SU-DHL-6 (cell line): ENCODE measurements at regions not wholly inside any gene's neighbourhood (a gene's known extent, or its start where the extent isn't known, plus 50 kb on each side); places are given as distances from the start of the nearest gene placed in this dataset.

Experiments used
- H2AFZ ChIP-seq: fragments of 200-600 bp; sonication (generic); 2 replicates; pipeline ENCODE4 v1.6.1; 2014; ENCODE audit warnings: low read depth, mild to moderate bottlenecking, moderate library complexity, mixed read lengths, antibody characterized with exemption, low read length; ENCODE audit not compliant: severe bottlenecking
- H3F3A ChIP-seq: fragments of 200-600 bp; shearing (Covaris generic); 2 replicates; pipeline ENCODE4 v1.6.0; 2016; ENCODE audit warnings: antibody characterized with exemption, mild to moderate bottlenecking; ENCODE audit not compliant: insufficient read depth
- H3K27ac ChIP-seq: fragments of 200-600 bp; sonication (generic); 2 replicates; pipeline ENCODE4 v1.5.1; 2016; ENCODE audit warnings: low read depth, mild to moderate bottlenecking, low read length, moderate library complexity, mixed read lengths
- H3K27me3 ChIP-seq: fragments of 200-600 bp; sonication (generic), shearing (Covaris generic); 2 replicates; pipeline ENCODE4 v1.6.0; 2014; ENCODE audit warnings: mild to moderate bottlenecking, low read length
- H3K36me3 ChIP-seq: fragments of 200-600 bp; sonication (generic); 2 replicates; pipeline ENCODE4 v1.6.1; 2014; ENCODE audit warnings: mild to moderate bottlenecking, low read length, mixed read lengths
- H3K4me2 ChIP-seq: fragments of 300-600, 200-600 bp; shearing (Covaris generic), sonication (generic); 2 replicates; pipeline ENCODE4 v1.6.0; 2014; ENCODE audit warnings: low read length, low read depth, mild to moderate bottlenecking; ENCODE audit not compliant: poor library complexity, severe bottlenecking
- H3K4me3 ChIP-seq: fragments of 200-600 bp; sonication (generic); 2 replicates; pipeline ENCODE4 v1.5.1; 2014; ENCODE audit warnings: antibody characterized with exemption, low read length, mild to moderate bottlenecking, mixed read lengths; ENCODE audit not compliant: insufficient read depth, poor library complexity, severe bottlenecking
- H3K79me2 ChIP-seq: fragments of 200-600 bp; sonication (generic); 2 replicates; pipeline ENCODE4 v1.6.1; 2014; ENCODE audit warnings: mild to moderate bottlenecking, low read length, moderate library complexity; ENCODE audit not compliant: insufficient read depth
- H3K9ac ChIP-seq: fragments of 200-600 bp; sonication (generic); 2 replicates; pipeline ENCODE4 v1.7.0; 2014; ENCODE audit warnings: mild to moderate bottlenecking, low read length
- H3K9me2 ChIP-seq: fragments of 200-600 bp; sonication (generic); replicated peaks from 2 replicates; pipeline ENCODE4 v1.6.1; 2014; ENCODE audit warnings: low read length; ENCODE audit not compliant: insufficient read depth
- H3K9me3 ChIP-seq: fragments of 200-600 bp; sonication (generic); 2 replicates; pipeline ENCODE4 v1.6.1; 2014; ENCODE audit warnings: low read length, mixed read lengths; ENCODE audit not compliant: insufficient read depth
- H4K20me1 ChIP-seq: fragments of 200-600 bp; sonication (generic); 2 replicates; pipeline ENCODE4 v1.6.1; 2014; ENCODE audit warnings: low read depth, mild to moderate bottlenecking, antibody characterized with exemption, low read length, moderate library complexity, mixed read lengths
- EZH2phosphoT487 ChIP-seq: fragments of 200-600 bp; sonication (generic), shearing (Covaris generic); conservative IDR thresholded peaks from 2 replicates; pipeline ENCODE4 v1.6.1; 2018; ENCODE audit warnings: mild to moderate bottlenecking, antibody characterized with exemption, low read length, moderate library complexity, mixed read lengths
- TF ChIP-seq, protein P1 (sequence below): fragments of 200-600 bp; sonication (generic); IDR thresholded peaks from one replicate; pipeline ENCODE4 v1.5.1; 2017; ENCODE audit warnings: antibody characterized with exemption, mild to moderate bottlenecking, low read length, moderate library complexity; ENCODE audit not compliant: insufficient read depth, poor library complexity, severe bottlenecking

GRCh38 chr14:38762845-38763244 lies 340.2 kb downstream of the SEC23A start:
- no peak overlapping the region for H3K4me3 ChIP-seq
- no peak overlapping the region for H2AFZ ChIP-seq
- no peaks in the 10 kb centered on the region for H3F3A ChIP-seq
- H3K9ac ChIP-seq: no peak overlapping the region
- H3K27ac ChIP-seq: no peak overlapping the region
- H3K9me2 ChIP-seq: no peaks in the 10 kb centered on the region
- TF ChIP-seq, protein P1, sequence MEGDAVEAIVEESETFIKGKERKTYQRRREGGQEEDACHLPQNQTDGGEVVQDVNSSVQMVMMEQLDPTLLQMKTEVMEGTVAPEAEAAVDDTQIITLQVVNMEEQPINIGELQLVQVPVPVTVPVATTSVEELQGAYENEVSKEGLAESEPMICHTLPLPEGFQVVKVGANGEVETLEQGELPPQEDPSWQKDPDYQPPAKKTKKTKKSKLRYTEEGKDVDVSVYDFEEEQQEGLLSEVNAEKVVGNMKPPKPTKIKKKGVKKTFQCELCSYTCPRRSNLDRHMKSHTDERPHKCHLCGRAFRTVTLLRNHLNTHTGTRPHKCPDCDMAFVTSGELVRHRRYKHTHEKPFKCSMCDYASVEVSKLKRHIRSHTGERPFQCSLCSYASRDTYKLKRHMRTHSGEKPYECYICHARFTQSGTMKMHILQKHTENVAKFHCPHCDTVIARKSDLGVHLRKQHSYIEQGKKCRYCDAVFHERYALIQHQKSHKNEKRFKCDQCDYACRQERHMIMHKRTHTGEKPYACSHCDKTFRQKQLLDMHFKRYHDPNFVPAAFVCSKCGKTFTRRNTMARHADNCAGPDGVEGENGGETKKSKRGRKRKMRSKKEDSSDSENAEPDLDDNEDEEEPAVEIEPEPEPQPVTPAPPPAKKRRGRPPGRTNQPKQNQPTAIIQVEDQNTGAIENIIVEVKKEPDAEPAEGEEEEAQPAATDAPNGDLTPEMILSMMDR: no peak
- TF ChIP-seq EZH2phosphoT487: no peak
- no peaks in the 10 kb centered on the region for H3K36me3 ChIP-seq
- H3K27me3 ChIP-seq: no peaks in the 10 kb centered on the region
- no peaks in the 10 kb centered on the region for H3K79me2 ChIP-seq
- no peaks in the 10 kb centered on the region for H3K9me3 ChIP-seq
- H3K4me2 ChIP-seq: no peak overlapping the region
- no peaks in the 10 kb centered on the region for H4K20me1 ChIP-seq

GRCh38 chr14:38762426-38762825 lies 340.6 kb downstream of the SEC23A start:
- Histone ChIP-seq H2AFZ (no peak overlapping the region), H3K9me3 (no peaks in the 10 kb centered on the region), H4K20me1 (no peaks in the 10 kb centered on the region), H3K36me3 (no peaks in the 10 kb centered on the region), H3K9me2 (no peaks in the 10 kb centered on the region), H3K4me2 (no peak overlapping the region), H3F3A (no peaks in the 10 kb centered on the region), H3K9ac (no peak overlapping the region), H3K27me3 (no peaks in the 10 kb centered on the region), H3K79me2 (no peaks in the 10 kb centered on the region), H3K27ac (no peak overlapping the region), H3K4me3 (no peak overlapping the region)
- TF ChIP-seq EZH2phosphoT487: no peak
- TF ChIP-seq, protein P1: no peak

DNA sequence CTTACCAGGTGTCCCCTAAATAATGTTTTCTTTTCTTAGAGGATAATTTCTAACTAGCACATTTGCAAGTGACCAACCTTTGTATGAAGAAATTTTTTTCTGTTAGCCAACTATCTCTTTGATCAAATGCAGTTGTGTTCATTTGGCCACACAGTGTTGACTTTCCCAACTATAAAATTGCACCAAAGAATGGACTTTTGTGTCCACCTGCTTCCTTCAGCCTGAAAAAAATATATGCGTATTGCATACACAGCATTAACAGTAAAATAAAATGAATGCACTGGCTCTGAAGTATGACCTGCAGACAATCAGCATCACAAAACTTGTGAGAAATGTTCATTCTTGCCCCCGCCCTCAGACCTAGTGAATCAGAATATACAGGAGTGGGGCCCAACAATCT lies 342.0 kb downstream of the SEC23A start:
- Histone ChIP-seq H3K27me3 (no peaks in the 10 kb centered on the region), H3K9ac (no peak overlapping the region), H3F3A (no peaks in the 10 kb centered on the region), H3K4me3 (no peak overlapping the region), H3K9me2 (no peaks in the 10 kb centered on the region), H3K79me2 (no peaks in the 10 kb centered on the region), H3K27ac (no peak overlapping the region), H4K20me1 (no peaks in the 10 kb centered on the region), H3K36me3 (no peaks in the 10 kb centered on the region), H2AFZ (no peak overlapping the region), H3K9me3 (no peaks in the 10 kb centered on the region), H3K4me2 (no peak overlapping the region)
- TF ChIP-seq, protein P1: no peak
- no peak for TF ChIP-seq EZH2phosphoT487
